ENCODE measurements at regions not wholly inside any gene's neighbourhood (a gene's known extent, or its start where the extent isn't known, plus 50 kb on each side); places are given as distances from the start of the nearest gene placed in this dataset.

DNA sequence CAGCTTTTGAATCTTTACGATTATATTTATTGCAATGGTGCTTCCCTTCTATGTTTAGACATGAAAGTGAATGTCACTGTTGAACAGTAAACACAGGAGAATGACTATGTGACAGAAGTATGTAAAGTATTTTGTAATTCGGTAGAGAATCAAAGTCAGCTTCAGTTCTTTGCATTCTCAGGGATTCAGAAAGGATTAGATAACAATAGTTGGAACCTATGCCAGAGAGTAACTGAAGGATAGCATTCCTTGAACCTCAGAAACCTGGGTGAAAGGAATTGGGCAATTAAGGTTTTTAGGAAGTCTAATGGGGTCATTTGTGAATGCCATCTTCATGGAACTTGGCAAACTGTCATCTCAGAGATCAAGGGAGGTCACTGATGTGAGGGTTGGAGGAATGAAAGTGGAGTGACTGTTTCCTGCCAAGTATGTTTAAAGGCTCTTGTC, 305.3 kb upstream of the DDHD1 start:
- Histone ChIP-seq H3K27ac (no peak overlapping the region), H3K9me3 (no peaks in the 10 kb centered on the region), H3K4me1 (peaks cover 0 to 2% (median 0%) of the 10 kb centered on the region in 4 donors), H3K27me3 (no peaks in the 10 kb centered on the region), H3K4me3 (no peak overlapping the region), H3K36me3 (no peaks in the 10 kb centered on the region)
- no peak for TF ChIP-seq POLR2A (IDR thresholded peaks at IDR 0.05)
- TF ChIP-seq, protein P1, sequence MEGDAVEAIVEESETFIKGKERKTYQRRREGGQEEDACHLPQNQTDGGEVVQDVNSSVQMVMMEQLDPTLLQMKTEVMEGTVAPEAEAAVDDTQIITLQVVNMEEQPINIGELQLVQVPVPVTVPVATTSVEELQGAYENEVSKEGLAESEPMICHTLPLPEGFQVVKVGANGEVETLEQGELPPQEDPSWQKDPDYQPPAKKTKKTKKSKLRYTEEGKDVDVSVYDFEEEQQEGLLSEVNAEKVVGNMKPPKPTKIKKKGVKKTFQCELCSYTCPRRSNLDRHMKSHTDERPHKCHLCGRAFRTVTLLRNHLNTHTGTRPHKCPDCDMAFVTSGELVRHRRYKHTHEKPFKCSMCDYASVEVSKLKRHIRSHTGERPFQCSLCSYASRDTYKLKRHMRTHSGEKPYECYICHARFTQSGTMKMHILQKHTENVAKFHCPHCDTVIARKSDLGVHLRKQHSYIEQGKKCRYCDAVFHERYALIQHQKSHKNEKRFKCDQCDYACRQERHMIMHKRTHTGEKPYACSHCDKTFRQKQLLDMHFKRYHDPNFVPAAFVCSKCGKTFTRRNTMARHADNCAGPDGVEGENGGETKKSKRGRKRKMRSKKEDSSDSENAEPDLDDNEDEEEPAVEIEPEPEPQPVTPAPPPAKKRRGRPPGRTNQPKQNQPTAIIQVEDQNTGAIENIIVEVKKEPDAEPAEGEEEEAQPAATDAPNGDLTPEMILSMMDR (IDR thresholded peaks at IDR 0.05), result no peak
- DNase-seq, result no peak

DNA sequence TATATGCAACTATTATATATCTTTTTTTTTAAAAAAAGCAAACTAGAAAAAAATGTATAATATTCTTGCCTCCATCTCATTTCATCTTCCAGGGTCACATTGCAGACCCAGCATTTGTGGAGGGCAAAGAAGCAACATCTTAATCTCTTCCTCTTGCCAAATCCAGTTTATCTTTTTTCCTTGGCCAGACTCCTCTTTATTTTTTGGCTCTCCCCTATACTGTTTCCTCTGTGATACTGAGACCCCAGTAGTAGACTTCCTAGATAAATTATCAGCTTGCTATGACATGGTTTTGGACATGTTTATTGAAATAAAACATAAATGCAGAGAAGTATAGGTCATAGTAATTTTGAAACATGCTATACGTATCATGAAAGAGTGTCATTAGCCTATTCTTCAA, 303.8 kb upstream of the DDHD1 start:
- H3K4me1 ChIP-seq, result peaks cover 0 to 2% (median 0%) of the 10 kb centered on the region in 4 donors
- H3K4me3 ChIP-seq, result no peak overlapping the region
- no peaks in the 10 kb centered on the region for H3K9me3 ChIP-seq
- H3K36me3 ChIP-seq, result no peaks in the 10 kb centered on the region
- TF ChIP-seq, protein P1 (IDR thresholded peaks at IDR 0.05), result no peak
- TF ChIP-seq POLR2A (IDR thresholded peaks at IDR 0.05), result no peak
- DNase-seq, result no peak
- H3K27ac ChIP-seq, result no peak overlapping the region
- no peaks in the 10 kb centered on the region for H3K27me3 ChIP-seq

DNA sequence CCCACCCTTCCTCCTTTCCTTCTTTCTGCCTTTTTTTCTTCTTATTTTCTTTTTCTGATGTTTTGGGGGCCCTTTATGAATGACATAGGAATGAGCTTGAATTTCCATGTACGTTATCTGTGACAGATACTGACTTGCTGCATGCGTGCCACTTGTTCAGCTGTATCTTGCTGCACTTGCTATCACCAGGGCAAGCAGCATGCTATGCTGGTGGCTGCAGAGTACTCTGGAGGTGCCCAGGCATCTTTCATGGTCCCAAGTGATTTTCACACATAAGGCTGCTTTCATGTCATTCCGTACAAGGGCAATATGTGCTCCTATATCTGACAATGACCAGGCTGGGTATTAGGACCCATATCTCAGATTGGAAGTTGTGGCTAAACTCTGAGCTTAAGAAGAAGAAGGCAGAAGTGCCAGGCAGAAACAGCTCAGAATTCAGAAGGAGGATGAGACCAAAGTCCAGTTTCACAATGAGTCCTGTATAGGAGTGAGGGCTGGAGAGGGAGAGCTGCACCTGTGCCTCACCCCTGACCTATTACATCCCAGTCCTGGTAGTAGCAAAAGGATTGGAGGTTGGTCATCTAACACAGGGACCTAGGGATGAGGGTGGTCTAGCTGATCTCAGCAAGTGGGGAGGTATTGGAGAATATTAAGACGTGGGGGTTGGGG, 299.0 kb upstream of the DDHD1 start:
- H3K27ac ChIP-seq, result no peak overlapping the region
- H3K4me1 ChIP-seq, result peaks cover 0 to 11% (median 0%) of the 10 kb centered on the region in 4 donors
- no peak for TF ChIP-seq POLR2A (IDR thresholded peaks at IDR 0.05)
- TF ChIP-seq, protein P1 (IDR thresholded peaks at IDR 0.05), result no peak
- H3K27me3 ChIP-seq, result no peaks in the 10 kb centered on the region
- H3K9me3 ChIP-seq, result no peaks in the 10 kb centered on the region
- no peak for DNase-seq
- no peak overlapping the region for H3K4me3 ChIP-seq
- no peaks in the 10 kb centered on the region for H3K36me3 ChIP-seq

DNA sequence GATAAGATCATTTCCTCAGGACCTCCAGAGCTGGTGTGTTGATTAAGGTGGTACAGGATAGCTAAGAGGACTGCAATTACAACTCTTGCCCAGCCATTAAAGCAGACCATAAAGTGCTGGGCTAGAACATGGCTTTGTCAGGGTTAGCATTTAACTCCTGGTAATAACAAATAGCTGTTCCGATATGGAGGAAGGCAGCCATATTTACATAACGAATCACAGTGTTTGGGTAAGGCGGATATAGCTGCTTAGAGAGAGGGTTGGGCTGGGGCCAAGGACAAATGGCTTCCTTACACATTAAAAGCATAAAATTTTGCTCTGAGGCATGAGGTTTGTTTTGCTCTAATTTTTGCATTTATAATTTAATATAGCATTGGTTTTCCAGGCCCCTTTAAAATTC, 297.7 kb upstream of the DDHD1 start:
- TF ChIP-seq, protein P1 (IDR thresholded peaks at IDR 0.05), result no peak
- no peak for TF ChIP-seq POLR2A (IDR thresholded peaks at IDR 0.05)
- no peak overlapping the region for H3K27ac ChIP-seq
- H3K4me3 ChIP-seq, result no peak overlapping the region
- no peaks in the 10 kb centered on the region for H3K27me3 ChIP-seq
- DNase-seq, result no peak
- H3K9me3 ChIP-seq, result no peaks in the 10 kb centered on the region
- H3K4me1 ChIP-seq, result peaks cover 0 to 11% (median 0%) of the 10 kb centered on the region in 4 donors
- H3K36me3 ChIP-seq, result no peaks in the 10 kb centered on the region

DNA sequence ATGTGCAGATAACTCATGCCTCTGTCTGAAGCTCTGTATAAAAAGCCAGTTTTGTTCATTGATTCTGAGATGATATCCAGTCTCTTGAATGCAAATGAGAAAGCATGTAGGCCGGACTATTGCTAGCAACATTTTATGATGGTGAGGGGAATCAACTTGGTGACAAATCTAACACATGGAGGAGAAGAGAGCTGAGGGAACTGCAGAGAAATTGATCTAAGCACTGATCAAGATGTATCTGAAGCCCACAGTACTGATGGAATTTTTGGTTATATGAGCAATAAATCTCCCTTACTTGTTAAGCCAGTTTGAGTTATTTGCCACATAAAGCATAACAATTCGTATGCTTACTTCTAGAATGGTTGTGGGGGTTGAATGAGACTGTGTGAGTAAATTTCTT, 295.6 kb upstream of the DDHD1 start:
- no peaks in the 10 kb centered on the region for H3K9me3 ChIP-seq
- H3K27ac ChIP-seq, result no peak overlapping the region
- H3K4me3 ChIP-seq, result no peak overlapping the region
- H3K36me3 ChIP-seq, result no peaks in the 10 kb centered on the region
- peaks cover 0 to 11% (median 0%) of the 10 kb centered on the region in 4 donors for H3K4me1 ChIP-seq
- TF ChIP-seq, protein P1 (IDR thresholded peaks at IDR 0.05), result no peak
- no peak for TF ChIP-seq POLR2A (IDR thresholded peaks at IDR 0.05)
- DNase-seq, result no peak
- no peaks in the 10 kb centered on the region for H3K27me3 ChIP-seq
